ENCODE measurements at regions not wholly inside any gene's neighbourhood (a gene's known extent, or its start where the extent isn't known, plus 50 kb on each side); places are given as distances from the start of the nearest gene placed in this dataset.

DNA sequence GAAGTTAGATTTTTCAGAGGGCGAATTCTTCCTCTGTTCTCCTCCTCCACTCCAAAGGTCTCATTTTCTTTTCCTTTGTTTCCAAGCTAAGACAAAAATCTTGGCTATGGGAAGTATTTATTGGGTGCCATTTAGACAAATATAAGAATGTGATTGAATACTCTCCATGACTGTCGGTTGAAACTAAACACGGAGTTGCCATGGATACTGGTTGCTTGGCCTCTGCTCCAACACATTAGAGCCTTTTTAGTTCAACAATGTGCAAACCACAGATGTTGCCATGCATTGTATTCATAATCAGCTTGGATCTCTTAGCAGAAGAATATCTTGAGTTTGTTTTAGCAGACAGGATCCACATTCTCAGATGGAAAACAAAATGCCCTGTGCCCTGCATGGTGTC, 366.5 kb upstream of the LCORL start:
- TF ChIP-seq, protein P1, sequence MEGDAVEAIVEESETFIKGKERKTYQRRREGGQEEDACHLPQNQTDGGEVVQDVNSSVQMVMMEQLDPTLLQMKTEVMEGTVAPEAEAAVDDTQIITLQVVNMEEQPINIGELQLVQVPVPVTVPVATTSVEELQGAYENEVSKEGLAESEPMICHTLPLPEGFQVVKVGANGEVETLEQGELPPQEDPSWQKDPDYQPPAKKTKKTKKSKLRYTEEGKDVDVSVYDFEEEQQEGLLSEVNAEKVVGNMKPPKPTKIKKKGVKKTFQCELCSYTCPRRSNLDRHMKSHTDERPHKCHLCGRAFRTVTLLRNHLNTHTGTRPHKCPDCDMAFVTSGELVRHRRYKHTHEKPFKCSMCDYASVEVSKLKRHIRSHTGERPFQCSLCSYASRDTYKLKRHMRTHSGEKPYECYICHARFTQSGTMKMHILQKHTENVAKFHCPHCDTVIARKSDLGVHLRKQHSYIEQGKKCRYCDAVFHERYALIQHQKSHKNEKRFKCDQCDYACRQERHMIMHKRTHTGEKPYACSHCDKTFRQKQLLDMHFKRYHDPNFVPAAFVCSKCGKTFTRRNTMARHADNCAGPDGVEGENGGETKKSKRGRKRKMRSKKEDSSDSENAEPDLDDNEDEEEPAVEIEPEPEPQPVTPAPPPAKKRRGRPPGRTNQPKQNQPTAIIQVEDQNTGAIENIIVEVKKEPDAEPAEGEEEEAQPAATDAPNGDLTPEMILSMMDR (IDR thresholded peaks at IDR 0.05 in 4 of 5, conservative IDR thresholded peaks at IDR 0.05 in 1 of 5): no peak
- TF ChIP-seq POLR2A (IDR thresholded peaks at IDR 0.05): no peak

All from gastrocnemius medialis (tissue), 4 donors.